ENCODE measurements at regions not wholly inside any gene's neighbourhood (a gene's known extent, or its start where the extent isn't known, plus 50 kb on each side); places are given as distances from the start of the nearest gene placed in this dataset.

DNA sequence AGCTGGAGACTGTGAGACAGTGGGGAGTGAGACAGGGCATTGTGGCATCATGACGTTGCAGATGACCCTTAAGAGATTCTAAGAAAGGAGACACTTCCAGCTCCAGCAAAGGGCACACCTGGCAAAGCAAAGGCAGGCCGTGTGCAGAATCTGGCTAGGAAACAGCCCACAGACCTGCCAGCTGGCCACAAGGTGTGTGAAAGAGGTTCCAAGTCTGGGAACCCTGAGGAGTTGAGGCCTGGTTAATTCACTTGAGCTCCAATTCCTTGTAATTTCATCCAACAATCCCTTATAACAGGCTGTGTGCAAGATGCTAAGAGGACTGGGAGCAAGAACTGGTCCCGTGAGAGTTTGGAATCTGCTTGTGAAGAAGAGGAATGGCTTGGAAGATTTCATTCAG, 72.8 kb upstream of the FAM9A start:
- H3K27ac ChIP-seq (ENCODE audit: extremely low read length, insufficient read depth, low read length), result no peak overlapping the region
- BruUV-seq (replicated peaks), result no TSS peak
- in situ Hi-C loops (cut with HindIII; ENCODE audit: extremely low pct_ligation_motif_present, low pct_unique_long_range_greater_than_20kb), result no loop called here
- H3K36me3 ChIP-seq (replicated peaks in 1 of 2; ENCODE audit: control insufficient read depth in 1 of 2, insufficient read depth in 2 of 2, low read length in 2 of 2), result no peaks in the 10 kb centered on the region
- FAIRE-seq (no peak), DNase-seq (ENCODE audit: low spot score) (no peak), ATAC-seq (no peak)
- H3K4me1 ChIP-seq (ENCODE audit: insufficient read depth, low read length), result no peaks in the 10 kb centered on the region
- H3K9ac ChIP-seq (ENCODE audit: insufficient read depth, low read depth, low read length), result no peak overlapping the region
- no peaks in the 10 kb centered on the region for H3K27me3 ChIP-seq (ENCODE audit: control insufficient read depth in 1 of 2, insufficient read depth in 2 of 2, low read length in 2 of 2)
- 0% methylated on average over 1 of the region's 3 CpGs for WGBS (ENCODE audit: low lambda C conversion rate)
- H3K4me2 ChIP-seq (ENCODE audit: low read depth, low read length), result no peak overlapping the region
- H4K20me1 ChIP-seq (ENCODE audit: insufficient read depth, low read length), result no peaks in the 10 kb centered on the region
- no peaks in the 10 kb centered on the region for H3K79me2 ChIP-seq (ENCODE audit: insufficient read depth, low read length)
- H3K9me3 ChIP-seq (ENCODE audit: low read length), result no peaks in the 10 kb centered on the region
- ChIA-PET CTCF (ENCODE audit: low intra/inter-chr PET ratio, low total read pairs) (no interaction called here), POLR2A (no interaction called here)
- intact Hi-C loops (cut with micrococcal nuclease; ENCODE audit: unreplicated experiment), result no loop called here
- no peak overlapping the region for H3K4me3 ChIP-seq (replicated peaks in 1 of 3; ENCODE audit: insufficient read depth in 1 of 3, low read depth in 2 of 3, low read length in 3 of 3)
- H2AFZ ChIP-seq (ENCODE audit: low read length), result no peak overlapping the region
- no peak for TF ChIP-seq ZMYM4 (CRISPR knock-in tag; IDR thresholded peaks at IDR 0.05)
- TF ChIP-seq HOXA3 (CRISPR knock-in tag; IDR thresholded peaks at IDR 0.05), result no peak
- TF ChIP-seq DZIP1 (CRISPR knock-in tag; IDR thresholded peaks at IDR 0.05), result no peak
- no peak for TF ChIP-seq ZNF558 (CRISPR knock-in tag; IDR thresholded peaks at IDR 0.05; ENCODE audit: borderline replicate concordance)
- TF ChIP-seq ZNF253 (CRISPR knock-in tag; IDR thresholded peaks at IDR 0.05; ENCODE audit: borderline replicate concordance), result no peak
- no peak for TF ChIP-seq ZNF629 (CRISPR knock-in tag; conservative IDR thresholded peaks at IDR 0.05)
- TF ChIP-seq ZNF142 (CRISPR knock-in tag; IDR thresholded peaks at IDR 0.05), result no peak
- no peak for TF ChIP-seq ZNF75D (CRISPR knock-in tag; IDR thresholded peaks at IDR 0.05; ENCODE audit: borderline replicate concordance)
- TF ChIP-seq, protein P1, sequence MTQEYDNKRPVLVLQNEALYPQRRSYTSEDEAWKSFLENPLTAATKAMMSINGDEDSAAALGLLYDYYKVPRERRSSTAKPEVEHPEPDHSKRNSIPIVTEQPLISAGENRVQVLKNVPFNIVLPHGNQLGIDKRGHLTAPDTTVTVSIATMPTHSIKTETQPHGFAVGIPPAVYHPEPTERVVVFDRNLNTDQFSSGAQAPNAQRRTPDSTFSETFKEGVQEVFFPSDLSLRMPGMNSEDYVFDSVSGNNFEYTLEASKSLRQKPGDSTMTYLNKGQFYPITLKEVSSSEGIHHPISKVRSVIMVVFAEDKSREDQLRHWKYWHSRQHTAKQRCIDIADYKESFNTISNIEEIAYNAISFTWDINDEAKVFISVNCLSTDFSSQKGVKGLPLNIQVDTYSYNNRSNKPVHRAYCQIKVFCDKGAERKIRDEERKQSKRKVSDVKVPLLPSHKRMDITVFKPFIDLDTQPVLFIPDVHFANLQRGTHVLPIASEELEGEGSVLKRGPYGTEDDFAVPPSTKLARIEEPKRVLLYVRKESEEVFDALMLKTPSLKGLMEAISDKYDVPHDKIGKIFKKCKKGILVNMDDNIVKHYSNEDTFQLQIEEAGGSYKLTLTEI (CRISPR knock-in tag; conservative IDR thresholded peaks at IDR 0.05), result no peak
- TF ChIP-seq AGO1 (IDR thresholded peaks at IDR 0.05; ENCODE audit: low read depth, low read length, poor library complexity, severe bottlenecking), result no peak
- no peak for TF ChIP-seq ZNF879 (CRISPR knock-in tag; IDR thresholded peaks at IDR 0.05)
- TF ChIP-seq TOE1 (CRISPR knock-in tag; IDR thresholded peaks at IDR 0.05), result no peak
- no peak for TF ChIP-seq MED13 (CRISPR knock-in tag; IDR thresholded peaks at IDR 0.05)
- no peak for TF ChIP-seq FIP1L1 (IDR thresholded peaks at IDR 0.05; ENCODE audit: borderline replicate concordance, insufficient read depth, low read depth, low read length)
- no peak for TF ChIP-seq KLF12 (CRISPR knock-in tag; IDR thresholded peaks at IDR 0.05; ENCODE audit: borderline replicate concordance)
